Testis (tissue), 2 donors: ENCODE measurements at regions not wholly inside any gene's neighbourhood (a gene's known extent, or its start where the extent isn't known, plus 50 kb on each side); places are given as distances from the start of the nearest gene placed in this dataset.

Experiments
- DNase-seq: peaks from one replicate; pipeline ENCODE4 v3.0.0-alpha.2; 2019
- H3K27ac ChIP-seq, 2 donors: fragments of 200-600 bp; sonication (generic); one replicate each; pipeline ENCODE4 v1.5.1; 2019
- H3K27me3 ChIP-seq: fragments of 200-600 bp; sonication (generic); one replicate; pipeline ENCODE4 v1.5.1; 2019
- H3K36me3 ChIP-seq: fragments of 200-600 bp; sonication (generic); one replicate; pipeline ENCODE4 v1.5.1; 2017; ENCODE audit warnings: low read depth; ENCODE audit errors: missing control alignments
- H3K4me1 ChIP-seq: fragments of 200-600 bp; sonication (generic); one replicate; pipeline ENCODE4 v1.5.1; 2019
- H3K4me3 ChIP-seq, 2 donors: fragments of 200-600 bp; sonication (generic); one replicate each; pipeline ENCODE4 v1.5.1; 2017 to 2019
- H3K9me3 ChIP-seq: fragments of 200-600 bp; sonication (generic); one replicate; pipeline ENCODE4 v1.5.1; 2017
- CTCF ChIP-seq, 3 experiments: fragments of 450-650 bp in 2 of 3; fragments of 200-600 bp in 1 of 3; sonication (generic) in 1 of 3; IDR thresholded peaks; one replicate each; pipeline ENCODE4 v1.5.1; 2016 to 2019; ENCODE audit warnings: antibody characterized with exemption in 3 of 3, mild to moderate bottlenecking in 2 of 3, moderate library complexity in 1 of 3
- POLR2A ChIP-seq: fragments of 450-650 bp; IDR thresholded peaks from one replicate; pipeline ENCODE4 v1.6.1; 2017; ENCODE audit warnings: antibody characterized with exemption, mild to moderate bottlenecking, moderate library complexity
- WGBS, 2 donors: methylation state at CpG; one replicate each; pipeline ENCODE4 v1.1.5; 2018; 5-methylcytosine and 5-hydroxymethylcytosine counted together
- intact Hi-C: fragments of 100-400 bp; cut with DNase I; formaldehyde crosslinking; loops from one replicate; pipeline ENCODE4 v1.15.1; 2023; ENCODE audit warnings: low total_unique reads

- TF ChIP-seq POLR2A (no peak), CTCF (IDR thresholded peaks at IDR 0.05) (no peak)
- Histone ChIP-seq H3K4me3 (no peak overlapping the region), H3K27ac (no peak overlapping the region), H3K9me3 (no peaks in the 10 kb centered on the region), H3K36me3 (no peaks in the 10 kb centered on the region), H3K27me3 (no peaks in the 10 kb centered on the region), H3K4me1 (no peaks in the 10 kb centered on the region)
- WGBS, 2 donors, result 51 to 75% methylated on average over 2 of the region's 2 CpGs
- intact Hi-C loops, result no loop called here
- DNase-seq, result no peak
Measured at GRCh38 chr6:6730831-6731230, 142.3 kb downstream of the LY86 start.

GRCh38 chr6:6734479-6735465 lies 146.3 kb downstream of the LY86 start:
- 76 to 78% methylated on average over 16 of the region's 16 CpGs for WGBS, 2 donors
- Histone ChIP-seq H3K9me3 (no peaks in the 10 kb centered on the region), H3K4me3 (no peak overlapping the region), H3K36me3 (no peaks in the 10 kb centered on the region), H3K27ac (no peak overlapping the region), H3K27me3 (no peaks in the 10 kb centered on the region), H3K4me1 (no peaks in the 10 kb centered on the region)
- TF ChIP-seq POLR2A (no peak), CTCF (IDR thresholded peaks at IDR 0.05) (no peak)
- intact Hi-C loops, result no loop called here
- no peak for DNase-seq

GRCh38 chr6:6736791-6737654 lies 148.5 kb downstream of the LY86 start:
- no peak for TF ChIP-seq POLR2A
- no peak for TF ChIP-seq CTCF (IDR thresholded peaks at IDR 0.05)
- Histone ChIP-seq H3K4me1 (no peaks in the 10 kb centered on the region), H3K36me3 (no peaks in the 10 kb centered on the region), H3K4me3 (peak overlapping the region; percentile 38 to 55), H3K9me3 (no peaks in the 10 kb centered on the region), H3K27me3 (no peaks in the 10 kb centered on the region), H3K27ac (peak overlapping the region in 1 of 2 donors; percentile 39)
- WGBS, 2 donors, result 18 to 28% methylated on average over 26 to 34 of the region's 34 CpGs
- intact Hi-C loops, result no loop called here
- peak; percentile 89 for DNase-seq

GRCh38 chr6:6737671-6738070 lies 149.2 kb downstream of the LY86 start:
- H3K9me3 ChIP-seq, result no peaks in the 10 kb centered on the region
- H3K27me3 ChIP-seq, result no peaks in the 10 kb centered on the region
- TF ChIP-seq POLR2A (no peak), CTCF (IDR thresholded peaks at IDR 0.05) (no peak)
- intact Hi-C loops, result no loop called here
- DNase-seq, result no peak
- peak overlapping the region in 1 of 2 donors; percentile 39 for H3K27ac ChIP-seq
- peak overlapping the region; percentile 38 to 55 for H3K4me3 ChIP-seq
- H3K36me3 ChIP-seq, result no peaks in the 10 kb centered on the region
- 27 to 40% methylated on average over 6 of the region's 6 CpGs for WGBS, 2 donors
- no peaks in the 10 kb centered on the region for H3K4me1 ChIP-seq
